AG09309 (cell line): ENCODE measurements at regions not wholly inside any gene's neighbourhood (a gene's known extent, or its start where the extent isn't known, plus 50 kb on each side); places are given as distances from the start of the nearest gene placed in this dataset.
"Not testable (repeated sequence)": the region's sequence is repeated elsewhere in the genome, so short reads cannot be mapped to it uniquely, and the experiment has no call there.

Experiments used
- DNase-seq: peaks from one replicate; pipeline ENCODE4 v3.0.0-alpha.2; 2010; ENCODE audit warnings: low read depth
- H3K4me3 ChIP-seq: 2 replicates; pipeline ENCODE4 v1.5.1; 2011; ENCODE audit warnings: mild to moderate bottlenecking, low read depth, low read length, moderate library complexity; ENCODE audit not compliant: control insufficient read depth
- TF ChIP-seq, protein P1 (sequence below): IDR thresholded peaks from 2 replicates; pipeline ENCODE4 v1.5.1; 2011; ENCODE audit warnings: mild to moderate bottlenecking, low read depth, low read length, inconsistent platforms; ENCODE audit not compliant: insufficient read depth, control insufficient read depth; ENCODE audit errors: missing control alignments

DNA sequence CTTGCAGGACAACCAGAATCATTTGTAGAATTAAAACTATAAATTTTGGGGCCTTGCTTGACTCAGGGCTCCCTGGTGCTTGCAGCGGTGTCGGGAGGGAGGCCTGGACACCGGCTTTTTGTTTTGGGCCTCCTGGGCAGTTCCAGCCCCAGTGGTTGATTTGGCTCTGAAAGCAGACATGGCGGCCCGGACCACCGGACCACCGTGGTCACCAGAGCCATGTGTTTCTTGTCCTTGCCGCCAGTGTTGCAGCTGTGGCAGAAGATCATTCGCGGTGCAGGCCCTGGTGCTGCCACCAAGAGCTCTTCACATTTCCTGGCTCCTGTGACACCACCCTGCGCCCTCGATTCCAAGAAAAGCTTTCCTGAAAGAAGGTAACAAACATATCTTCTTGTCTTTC is 484.8 kb downstream of the BRINP3 start:
- H3K4me3 ChIP-seq: no peak overlapping the region
- TF ChIP-seq, protein P1, sequence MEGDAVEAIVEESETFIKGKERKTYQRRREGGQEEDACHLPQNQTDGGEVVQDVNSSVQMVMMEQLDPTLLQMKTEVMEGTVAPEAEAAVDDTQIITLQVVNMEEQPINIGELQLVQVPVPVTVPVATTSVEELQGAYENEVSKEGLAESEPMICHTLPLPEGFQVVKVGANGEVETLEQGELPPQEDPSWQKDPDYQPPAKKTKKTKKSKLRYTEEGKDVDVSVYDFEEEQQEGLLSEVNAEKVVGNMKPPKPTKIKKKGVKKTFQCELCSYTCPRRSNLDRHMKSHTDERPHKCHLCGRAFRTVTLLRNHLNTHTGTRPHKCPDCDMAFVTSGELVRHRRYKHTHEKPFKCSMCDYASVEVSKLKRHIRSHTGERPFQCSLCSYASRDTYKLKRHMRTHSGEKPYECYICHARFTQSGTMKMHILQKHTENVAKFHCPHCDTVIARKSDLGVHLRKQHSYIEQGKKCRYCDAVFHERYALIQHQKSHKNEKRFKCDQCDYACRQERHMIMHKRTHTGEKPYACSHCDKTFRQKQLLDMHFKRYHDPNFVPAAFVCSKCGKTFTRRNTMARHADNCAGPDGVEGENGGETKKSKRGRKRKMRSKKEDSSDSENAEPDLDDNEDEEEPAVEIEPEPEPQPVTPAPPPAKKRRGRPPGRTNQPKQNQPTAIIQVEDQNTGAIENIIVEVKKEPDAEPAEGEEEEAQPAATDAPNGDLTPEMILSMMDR: no peak
- no peak for DNase-seq

DNA sequence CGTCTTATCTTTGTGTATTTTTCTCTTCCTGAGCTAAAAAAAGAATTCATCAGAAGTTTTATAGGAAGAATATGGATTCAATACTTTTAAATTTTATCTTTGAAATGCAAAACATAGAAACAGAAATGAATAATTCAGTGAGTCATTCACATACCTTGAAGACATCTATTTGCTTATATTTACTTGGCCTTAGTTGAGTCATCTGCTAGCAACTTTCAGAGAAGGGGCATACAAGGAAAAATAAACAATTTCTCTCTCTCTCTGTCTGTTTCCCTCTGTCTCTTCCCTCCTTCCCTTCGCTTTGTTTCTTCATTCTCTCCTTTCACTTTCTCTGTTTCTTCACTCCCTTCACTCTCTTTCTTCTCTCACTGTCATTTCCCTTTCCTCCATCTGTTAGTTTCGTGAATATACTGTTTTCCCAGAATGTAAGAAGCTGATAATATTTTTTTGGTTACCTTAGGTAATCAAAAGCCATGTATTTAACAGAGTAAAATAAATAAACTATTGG is 477.2 kb downstream of the BRINP3 start:
- TF ChIP-seq, protein P1: no peak
- no peak overlapping the region for H3K4me3 ChIP-seq
- DNase-seq: no peak

DNA sequence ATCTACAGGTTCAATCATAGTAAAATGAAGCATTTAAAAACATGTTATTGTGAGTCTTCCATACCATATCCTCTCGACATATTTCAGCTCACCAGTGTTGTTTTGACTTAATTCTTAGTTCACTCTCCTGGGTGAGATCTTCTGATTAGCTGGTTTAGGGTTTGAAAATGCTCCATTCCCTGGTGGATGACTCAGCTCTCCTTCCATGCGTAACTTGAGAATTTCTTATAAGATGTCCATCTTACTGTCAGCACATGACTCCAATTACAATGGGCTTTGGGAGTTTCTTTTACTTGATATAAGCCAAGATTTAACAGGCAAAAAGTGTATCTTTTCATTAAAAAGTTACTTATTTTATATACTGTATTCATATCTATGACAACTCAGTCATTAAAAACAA is 476.5 kb downstream of the BRINP3 start:
- TF ChIP-seq, protein P1: no peak
- no peak overlapping the region for H3K4me3 ChIP-seq
- DNase-seq: no peak

DNA sequence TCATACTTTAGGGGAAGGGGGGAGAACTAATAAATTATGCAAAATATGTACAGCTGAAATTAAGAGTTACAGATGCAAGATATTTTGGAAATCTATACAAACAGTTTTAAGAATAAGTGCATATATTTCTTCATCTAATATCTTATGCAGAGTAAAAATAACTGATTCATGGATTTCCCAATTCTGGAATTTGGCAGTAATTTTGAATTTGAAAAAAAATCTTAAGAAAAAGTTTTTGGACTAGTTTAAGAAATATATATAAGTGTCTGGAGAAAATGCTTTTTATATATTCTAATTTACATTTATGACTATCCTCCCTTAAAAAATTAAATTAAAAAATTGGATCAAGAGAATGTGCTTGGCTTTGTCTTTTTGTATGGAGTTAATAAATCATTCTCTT is 474.3 kb downstream of the BRINP3 start:
- no peak overlapping the region for H3K4me3 ChIP-seq
- DNase-seq: no peak
- TF ChIP-seq, protein P1: no peak

DNA sequence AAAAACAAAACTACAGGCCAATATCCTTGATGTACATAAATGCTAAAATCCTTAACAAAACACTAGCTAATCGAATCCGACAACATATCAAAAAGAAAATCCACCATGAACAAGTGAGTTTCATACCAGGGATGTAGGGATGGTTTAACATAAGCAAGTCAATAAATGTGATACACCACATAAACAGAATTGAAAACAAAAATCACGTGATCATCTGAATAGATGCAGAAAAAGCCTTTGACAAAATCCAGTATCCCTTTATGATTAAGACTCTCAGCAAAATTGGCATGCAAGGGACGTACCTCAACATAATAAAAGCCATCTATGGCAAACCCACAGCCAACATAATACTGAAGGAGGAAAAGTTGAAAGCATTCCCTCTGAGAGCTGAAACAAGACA is 466.1 kb downstream of the BRINP3 start:
- no peak for DNase-seq
- H3K4me3 ChIP-seq: no peak overlapping the region
- TF ChIP-seq, protein P1: no peak

DNA sequence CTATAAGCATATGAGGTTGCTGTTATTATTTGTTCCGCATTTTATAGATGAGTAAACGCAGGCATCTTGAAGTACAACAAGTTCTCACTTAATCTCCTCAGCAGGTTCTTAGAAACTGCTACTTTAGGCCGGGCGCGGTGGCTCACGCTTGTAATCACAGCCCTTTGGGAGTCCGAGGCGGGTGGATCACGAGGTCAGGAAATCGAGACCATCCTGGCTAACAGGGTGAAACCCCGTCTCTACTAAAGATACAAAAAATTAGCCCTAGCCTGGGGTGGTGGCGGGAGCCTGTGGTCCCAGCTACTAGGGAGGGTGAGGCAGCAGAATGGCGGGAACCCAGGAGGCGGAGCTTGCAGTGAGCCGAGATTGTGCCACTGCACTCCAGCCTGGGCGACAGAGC is 458.5 kb downstream of the BRINP3 start:
- H3K4me3 ChIP-seq: not testable (repeated sequence)

DNA sequence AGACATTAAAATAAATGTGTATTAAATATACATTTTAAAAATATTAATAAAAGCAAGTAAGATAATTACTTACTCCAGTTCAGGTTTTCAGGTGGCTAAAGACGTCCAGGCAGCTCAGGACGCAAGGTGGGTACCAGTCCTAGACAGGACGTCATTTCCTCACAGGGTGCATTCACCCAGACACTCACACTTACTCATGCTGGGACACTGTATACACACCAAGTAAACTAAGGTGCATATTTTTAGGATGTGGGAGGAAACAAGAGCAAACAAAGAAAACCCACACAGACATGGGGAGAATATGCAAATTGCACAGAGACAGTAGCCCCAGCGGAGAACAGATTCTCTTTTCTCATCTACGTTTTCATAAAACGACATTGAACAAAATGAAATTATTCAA is 457.9 kb downstream of the BRINP3 start:
- no peak overlapping the region for H3K4me3 ChIP-seq
- TF ChIP-seq, protein P1: no peak
- no peak for DNase-seq

More for the DNA sequence above, 458.5 kb downstream of the BRINP3 start:
- not testable (repeated sequence) for DNase-seq
